HEK293 (cell line): ENCODE measurements at regions not wholly inside any gene's neighbourhood (a gene's known extent, or its start where the extent isn't known, plus 50 kb on each side); places are given as distances from the start of the nearest gene placed in this dataset.

Experiments used
- CTCF ChIA-PET: fragments of 350-600 bp; formaldehyde crosslinking; extraction: SDS; loops from one replicate; lab custom pipeline; 2021; ENCODE audit warnings: antibody characterized with exemption; lab: Yijun Ruan, JAX
- POLR2A ChIA-PET: fragments of 300-600 bp; formaldehyde crosslinking; extraction: SDS; loops from one replicate; lab custom pipeline; 2020; ENCODE audit warnings: antibody characterized with exemption, inconsistent platforms; lab: Yijun Ruan, JAX
- H3K27ac ChIP-seq: fragments of 200-500 bp; sonication (Bioruptor generic); 2 replicates; pipeline ENCODE4 v1.5.1; 2014; ENCODE audit warnings: low read depth, low read length, control low read depth, inconsistent platforms; ENCODE audit errors: extremely low read depth
- H3K36me3 ChIP-seq, 2 experiments: fragments of 200-500 bp in 1 of 2; sonication (Bioruptor generic) in 1 of 2; 1 replicate in 1 of 2; 2 replicates in 1 of 2; pipeline ENCODE4 v1.5.1; 2014 to 2017; ENCODE audit warnings: inconsistent platforms in 2 of 2, low read length in 2 of 2; ENCODE audit not compliant: control insufficient read depth in 2 of 2, insufficient read depth in 1 of 2
- H3K4me1 ChIP-seq: fragments of 200-500 bp; sonication (Bioruptor generic); 2 replicates; pipeline ENCODE4 v1.5.1; 2014; ENCODE audit warnings: mild to moderate bottlenecking, low read length, inconsistent platforms; ENCODE audit not compliant: control insufficient read depth, insufficient read depth
- H3K4me3 ChIP-seq: 2 replicates; pipeline ENCODE4 v1.5.1; 2011; ENCODE audit warnings: low read depth, mild to moderate bottlenecking, control low read depth, low read length, moderate library complexity
- H3K9me3 ChIP-seq: fragments of 200-500 bp; sonication (Bioruptor generic); 2 replicates; pipeline ENCODE4 v1.5.1; 2014; ENCODE audit warnings: low read depth, low read length, inconsistent platforms; ENCODE audit not compliant: control insufficient read depth, insufficient read depth
- AEBP2 ChIP-seq: fragments of 450-650 bp; formaldehyde crosslinking; IDR thresholded peaks from 2 replicates; pipeline ENCODE4 v1.5.1; 2016; ENCODE audit warnings: missing biosample characterization, missing genetic modification characterization, borderline replicate concordance
- FEZF1 ChIP-seq: fragments of 450-650 bp; formaldehyde crosslinking; IDR thresholded peaks from 2 replicates; pipeline ENCODE4 v1.5.1; 2016; ENCODE audit warnings: missing biosample characterization, missing genetic modification characterization
- KLF9 ChIP-seq: fragments of 450-650 bp; formaldehyde crosslinking; IDR thresholded peaks from 2 replicates; pipeline ENCODE4 v1.5.1; 2016; ENCODE audit warnings: missing biosample characterization, missing genetic modification characterization, low read depth
- OSR2 ChIP-seq: fragments of 450-650 bp; formaldehyde crosslinking; IDR thresholded peaks from 2 replicates; pipeline ENCODE4 v1.5.1; 2016; ENCODE audit warnings: missing biosample characterization, missing genetic modification characterization
- REPIN1 ChIP-seq: fragments of 450-650 bp; formaldehyde crosslinking; IDR thresholded peaks from 2 replicates; pipeline ENCODE4 v1.5.1; 2017; ENCODE audit warnings: missing biosample characterization, missing genetic modification characterization, low read depth
- TRIM28 ChIP-seq: IDR thresholded peaks from 2 replicates; pipeline ENCODE4 v1.6.1; 2011; ENCODE audit warnings: low read length, control low read depth, borderline replicate concordance
- YY1 ChIP-seq: fragments of 450-650 bp; formaldehyde crosslinking; IDR thresholded peaks from 2 replicates; pipeline ENCODE4 v1.5.1; 2018; ENCODE audit warnings: missing biosample characterization, missing genetic modification characterization
- ZBTB8A ChIP-seq: fragments of 450-650 bp; formaldehyde crosslinking; IDR thresholded peaks from 2 replicates; pipeline ENCODE4 v1.5.1; 2016; ENCODE audit warnings: missing biosample characterization, missing genetic modification characterization
- ZNF155 ChIP-seq: fragments of 450-650 bp; formaldehyde crosslinking; IDR thresholded peaks from 2 replicates; pipeline ENCODE4 v1.5.1; 2016; ENCODE audit warnings: missing biosample characterization, missing genetic modification characterization
- ZNF18 ChIP-seq: fragments of 450-650 bp; formaldehyde crosslinking; IDR thresholded peaks from 2 replicates; pipeline ENCODE4 v1.5.1; 2016; ENCODE audit warnings: missing biosample characterization, missing genetic modification characterization
- ZNF335 ChIP-seq: fragments of 450-650 bp; formaldehyde crosslinking; conservative IDR thresholded peaks from 2 replicates; pipeline ENCODE4 v1.5.1; 2016; ENCODE audit warnings: missing biosample characterization, missing genetic modification characterization
- ZNF366 ChIP-seq: fragments of 450-650 bp; formaldehyde crosslinking; conservative IDR thresholded peaks from 2 replicates; pipeline ENCODE4 v1.5.1; 2016; ENCODE audit warnings: missing biosample characterization, missing genetic modification characterization
- ZNF416 ChIP-seq: fragments of 450-650 bp; formaldehyde crosslinking; IDR thresholded peaks from 2 replicates; pipeline ENCODE4 v1.5.1; 2016; ENCODE audit warnings: missing biosample characterization, missing genetic modification characterization
- ZNF544 ChIP-seq: fragments of 450-650 bp; formaldehyde crosslinking; IDR thresholded peaks from 2 replicates; pipeline ENCODE4 v1.5.0; 2017; ENCODE audit warnings: missing biosample characterization, missing genetic modification characterization
- ZNF629 ChIP-seq: fragments of 450-650 bp; formaldehyde crosslinking; IDR thresholded peaks from 2 replicates; pipeline ENCODE4 v1.5.1; 2017; ENCODE audit warnings: missing biosample characterization, missing genetic modification characterization
- ZNF768 ChIP-seq: fragments of 450-650 bp; formaldehyde crosslinking; IDR thresholded peaks from 2 replicates; pipeline ENCODE4 v1.5.1; 2018; ENCODE audit warnings: missing biosample characterization, mild to moderate bottlenecking, missing genetic modification characterization
- ZNF776 ChIP-seq: fragments of 450-650 bp; formaldehyde crosslinking; IDR thresholded peaks from 2 replicates; pipeline ENCODE4 v1.5.0; 2017; ENCODE audit warnings: missing biosample characterization, missing genetic modification characterization, borderline replicate concordance
- TF ChIP-seq, protein P1 (sequence below): fragments of 450-650 bp; formaldehyde crosslinking; IDR thresholded peaks from 2 replicates; pipeline ENCODE4 v1.5.1; 2016; ENCODE audit warnings: missing biosample characterization, missing genetic modification characterization

- TF ChIP-seq ZNF335 (no peak), ZNF776 (no peak), ZNF366 (tag by site-specific recombination) (peak; percentile 80), ZNF18 (tag by site-specific recombination) (no peak), TRIM28 (no peak), ZNF544 (tag by site-specific recombination) (no peak), KLF9 (tag by site-specific recombination) (no peak)
- CTCF ChIA-PET, result interaction anchor here (0.6 kb wide), 1 partner anchor 15 kb away, joined by 4 read pairs; no protein-coding TSS in a partner anchor
- POLR2A ChIA-PET, result interaction anchor here (0.7 kb wide), 1 partner anchor 17 kb away, joined by 3 read pairs; no protein-coding TSS in a partner anchor
- Histone ChIP-seq H3K27ac (no peak overlapping the region), H3K36me3 (no peaks in the 10 kb centered on the region), H3K4me3 (no peak overlapping the region), H3K4me1 (no peaks in the 10 kb centered on the region), H3K9me3 (no peaks in the 10 kb centered on the region)
Measured at GRCh38 chr2:41981417-41981816, 66.4 kb upstream of the PKDCC start.

DNA sequence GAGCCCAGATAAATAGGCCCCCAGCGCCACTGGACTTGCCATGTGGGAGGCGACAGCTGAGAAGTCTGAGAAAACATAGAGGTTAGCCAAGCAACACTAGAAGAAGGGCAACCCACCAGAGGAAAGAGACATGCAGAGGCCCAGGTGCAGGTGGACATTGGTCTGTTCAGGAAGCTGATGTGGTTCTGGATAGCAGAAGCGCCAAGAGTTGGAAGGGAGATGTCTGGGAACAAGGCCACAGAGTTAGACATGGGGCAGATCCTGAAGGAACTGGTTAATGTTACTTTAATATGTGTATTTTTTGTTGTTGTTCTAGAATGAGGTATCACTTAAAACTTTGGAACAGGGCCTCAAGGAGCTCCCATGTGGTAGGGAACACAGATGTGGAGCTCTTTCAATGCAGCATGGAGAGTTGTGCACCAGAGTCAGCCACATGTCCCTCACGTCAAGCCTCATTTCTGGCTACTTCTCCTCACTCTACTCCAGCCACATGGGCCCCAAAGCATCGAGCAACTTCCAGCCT, 62.2 kb upstream of the PKDCC start:
- CTCF ChIA-PET, result interaction anchor here (0.6 to 1.2 kb wide), 2 partner anchors 70 to 116 kb away, joined by 4 to 5 read pairs; no protein-coding TSS in a partner anchor
- TF ChIP-seq YY1 (tag by site-specific recombination) (no peak), REPIN1 (tag by site-specific recombination) (no peak), FEZF1 (no peak), ZNF629 (tag by site-specific recombination) (no peak), ZNF768 (tag by site-specific recombination) (no peak), ZNF18 (tag by site-specific recombination) (no peak), OSR2 (no peak), ZNF416 (tag by site-specific recombination) (no peak)
- TF ChIP-seq, protein P1, sequence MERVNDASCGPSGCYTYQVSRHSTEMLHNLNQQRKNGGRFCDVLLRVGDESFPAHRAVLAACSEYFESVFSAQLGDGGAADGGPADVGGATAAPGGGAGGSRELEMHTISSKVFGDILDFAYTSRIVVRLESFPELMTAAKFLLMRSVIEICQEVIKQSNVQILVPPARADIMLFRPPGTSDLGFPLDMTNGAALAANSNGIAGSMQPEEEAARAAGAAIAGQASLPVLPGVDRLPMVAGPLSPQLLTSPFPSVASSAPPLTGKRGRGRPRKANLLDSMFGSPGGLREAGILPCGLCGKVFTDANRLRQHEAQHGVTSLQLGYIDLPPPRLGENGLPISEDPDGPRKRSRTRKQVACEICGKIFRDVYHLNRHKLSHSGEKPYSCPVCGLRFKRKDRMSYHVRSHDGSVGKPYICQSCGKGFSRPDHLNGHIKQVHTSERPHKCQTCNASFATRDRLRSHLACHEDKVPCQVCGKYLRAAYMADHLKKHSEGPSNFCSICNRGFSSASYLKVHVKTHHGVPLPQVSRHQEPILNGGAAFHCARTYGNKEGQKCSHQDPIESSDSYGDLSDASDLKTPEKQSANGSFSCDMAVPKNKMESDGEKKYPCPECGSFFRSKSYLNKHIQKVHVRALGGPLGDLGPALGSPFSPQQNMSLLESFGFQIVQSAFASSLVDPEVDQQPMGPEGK (tag by site-specific recombination), result no peak
- TF ChIP-seq, all 188 proteins: peak for 0
- POLR2A ChIA-PET, result no interaction called here
- Histone ChIP-seq H3K36me3 (no peaks in the 10 kb centered on the region), H3K4me3 (no peak overlapping the region), H3K27ac (no peak overlapping the region), H3K4me1 (no peaks in the 10 kb centered on the region), H3K9me3 (no peaks in the 10 kb centered on the region)

- no peaks in the 10 kb centered on the region for H3K36me3 ChIP-seq
- CTCF ChIA-PET, result interaction anchor here (0.6 kb wide), 1 partner anchor 1240 kb away, joined by 3 read pairs; no protein-coding TSS in a partner anchor
- TF ChIP-seq ZBTB8A (tag by site-specific recombination) (peak; percentile 51; the same call in 1 of the 2 replicates), ZNF155 (tag by site-specific recombination) (no peak), AEBP2 (tag by site-specific recombination) (no peak)
- no peak overlapping the region for H3K27ac ChIP-seq
- POLR2A ChIA-PET, result no interaction called here
- H3K4me3 ChIP-seq, result no peak overlapping the region
- H3K4me1 ChIP-seq, result peaks cover 10% of the 10 kb centered on the region
- H3K9me3 ChIP-seq, result no peaks in the 10 kb centered on the region
Measured at GRCh38 chr2:41989501-41990180, 58.2 kb upstream of the PKDCC start.
